GM19468 (cell line): ENCODE measurements at regions not wholly inside any gene's neighbourhood (a gene's known extent, or its start where the extent isn't known, plus 50 kb on each side); places are given as distances from the start of the nearest gene placed in this dataset.

Experiments
- ATAC-seq: cut with Tn5 transposase; IDR thresholded peaks from one replicate; pipeline ENCODE4 v1.9.1; 2021; ENCODE audit warnings: mild to moderate bottlenecking, moderate library complexity, moderate number of reproducible peaks; ENCODE audit not compliant: unreplicated experiment; ENCODE audit errors: extremely low read depth

DNA sequence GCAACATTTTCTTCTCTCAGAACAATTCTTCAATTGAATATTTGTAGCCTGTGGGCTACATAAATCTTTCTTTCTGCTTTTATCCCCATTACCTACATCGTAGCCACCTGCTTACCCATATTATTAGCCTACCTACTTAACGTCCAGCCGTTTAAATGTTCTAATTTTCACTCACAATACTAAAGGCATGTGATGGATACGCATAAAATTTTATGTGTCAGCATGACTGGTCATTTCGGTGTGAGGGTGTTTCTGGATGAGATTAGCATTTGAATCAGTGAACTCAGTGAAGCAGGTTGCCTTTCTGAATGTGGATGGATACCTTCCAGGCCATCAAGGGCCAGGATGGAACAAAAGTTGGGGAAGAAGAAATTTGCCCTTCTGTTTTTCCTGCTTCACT, 1722.5 kb upstream of the ACO1 start:
- no peak for ATAC-seq

DNA sequence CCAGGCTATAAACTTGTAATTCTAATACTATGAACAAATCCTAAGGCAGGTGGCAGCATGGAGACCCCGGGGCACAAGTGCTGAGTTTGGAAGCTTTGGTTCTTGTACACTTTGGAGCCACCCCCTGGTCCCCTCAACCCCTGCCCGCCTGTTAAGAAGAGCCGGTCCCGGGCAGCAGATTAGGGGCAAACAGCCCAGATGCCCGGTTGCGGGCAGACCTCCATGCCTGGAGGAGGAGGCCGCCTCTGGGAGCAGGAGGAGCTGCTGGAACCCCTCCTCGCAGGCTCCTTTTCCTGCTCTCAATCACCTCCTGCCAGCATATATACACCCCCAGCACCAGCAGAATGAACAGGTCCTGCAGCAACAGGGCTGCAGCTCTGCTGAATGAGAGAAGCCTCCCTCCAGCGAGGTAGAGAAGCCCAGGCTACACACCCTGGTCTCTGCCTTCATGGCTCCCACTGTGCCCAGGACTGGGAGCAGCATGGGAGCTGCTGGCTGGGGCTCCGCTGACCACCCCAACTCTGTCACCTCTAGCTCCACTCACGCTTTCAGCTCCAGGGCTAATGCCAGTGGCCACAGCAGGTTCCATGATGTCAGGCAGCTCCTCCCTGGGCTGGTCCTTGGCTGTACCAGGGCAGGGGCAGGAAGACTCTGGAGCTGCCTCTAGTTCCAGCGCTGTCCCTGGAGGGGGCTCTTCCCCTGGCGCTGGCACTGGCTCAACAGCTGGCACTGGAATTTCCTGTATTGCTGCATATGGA, 1713.5 kb upstream of the ACO1 start:
- ATAC-seq: no peak

DNA sequence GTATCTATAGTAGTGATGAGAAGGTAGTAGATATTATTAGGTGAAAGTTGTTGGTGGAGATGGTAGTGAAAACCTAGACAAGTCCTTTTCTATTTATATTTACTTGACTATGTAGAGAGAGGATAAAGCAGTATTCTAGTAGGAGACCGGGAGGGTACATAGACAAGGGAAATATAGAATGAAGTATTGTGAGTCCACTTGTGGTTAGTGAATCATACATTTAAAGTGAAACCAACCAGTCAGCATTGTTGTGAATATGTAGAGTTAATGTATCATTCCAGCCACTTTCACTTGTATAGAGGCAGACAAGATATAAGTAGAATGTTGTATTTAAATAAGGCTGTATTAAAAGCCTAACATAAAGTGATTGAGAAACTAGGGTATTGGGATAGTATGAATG, 1711.3 kb upstream of the ACO1 start:
- no peak for ATAC-seq

DNA sequence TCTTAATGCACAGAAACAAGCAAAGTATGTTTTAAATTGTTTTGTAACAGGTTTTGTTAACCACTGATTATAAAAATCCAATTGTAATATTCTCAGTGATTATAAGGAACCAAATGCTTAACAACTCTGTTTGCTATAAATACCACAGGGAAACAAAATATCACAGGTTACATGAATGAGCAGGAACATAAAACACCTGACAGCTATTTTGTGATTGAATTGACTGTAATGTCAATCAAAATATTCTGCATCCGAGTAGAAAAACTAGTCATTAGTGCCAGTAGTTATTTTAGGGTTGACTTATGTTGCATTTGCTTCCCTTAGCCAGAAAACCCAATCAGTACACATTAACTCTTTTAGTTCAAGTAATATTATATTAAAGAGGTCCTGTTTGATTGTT, 1707.8 kb upstream of the ACO1 start:
- ATAC-seq: no peak

DNA sequence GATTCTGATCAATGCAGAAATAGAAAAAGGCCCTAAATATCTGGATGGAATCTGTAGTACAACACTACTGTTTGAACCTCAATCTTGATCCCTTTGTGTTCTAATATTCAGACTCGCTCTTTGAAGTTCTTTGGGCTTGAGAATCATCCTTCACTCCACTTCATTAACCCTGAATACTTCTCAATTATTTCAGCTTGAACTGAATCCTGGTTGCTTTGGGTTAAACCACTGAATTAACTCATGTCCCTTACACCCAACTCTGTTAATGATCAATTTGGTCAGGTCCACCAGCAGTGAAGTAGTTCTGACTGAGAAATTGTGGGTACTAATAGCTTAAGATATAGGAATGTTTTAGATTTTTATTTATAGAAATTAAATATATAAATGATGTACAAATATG, 1707.2 kb upstream of the ACO1 start:
- ATAC-seq: no peak

DNA sequence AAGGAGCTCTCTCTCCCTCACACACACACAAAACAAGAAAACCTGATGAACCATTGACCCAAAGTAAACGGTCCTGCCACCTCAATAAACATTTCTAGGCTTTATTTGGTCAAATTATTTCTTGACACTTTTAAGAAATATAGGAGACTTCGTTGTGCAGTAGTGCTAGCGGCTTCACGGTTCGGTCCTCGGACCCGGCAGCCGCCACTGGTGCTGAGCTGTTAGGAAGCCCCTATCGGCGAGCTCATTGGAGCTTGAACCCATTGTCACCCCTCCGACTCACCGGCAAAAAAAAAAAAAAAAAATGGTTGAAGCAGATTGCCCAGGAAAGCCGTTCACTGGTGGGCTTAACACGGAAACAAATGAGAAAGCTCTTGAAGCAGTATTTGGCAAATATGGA, 1695.6 kb upstream of the ACO1 start:
- ATAC-seq: no peak

DNA sequence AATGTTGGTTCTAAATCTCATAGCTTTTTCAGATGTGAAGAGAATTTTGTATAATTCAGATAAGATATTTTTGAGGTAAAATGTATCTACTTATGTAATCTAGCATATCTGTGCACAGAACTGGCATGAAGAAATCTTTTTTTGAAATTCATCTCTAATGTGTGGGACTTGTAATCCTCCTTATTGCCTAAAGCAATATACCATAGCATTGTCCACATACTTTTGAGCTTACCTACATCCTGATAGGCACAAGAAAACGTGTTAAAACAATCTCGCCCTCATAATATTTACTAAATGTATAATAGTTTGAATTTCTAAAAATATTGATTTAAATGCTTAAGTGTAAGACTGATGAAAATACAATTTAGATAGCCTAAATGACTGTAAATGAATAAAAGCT, 1686.5 kb upstream of the ACO1 start:
- no peak for ATAC-seq

DNA sequence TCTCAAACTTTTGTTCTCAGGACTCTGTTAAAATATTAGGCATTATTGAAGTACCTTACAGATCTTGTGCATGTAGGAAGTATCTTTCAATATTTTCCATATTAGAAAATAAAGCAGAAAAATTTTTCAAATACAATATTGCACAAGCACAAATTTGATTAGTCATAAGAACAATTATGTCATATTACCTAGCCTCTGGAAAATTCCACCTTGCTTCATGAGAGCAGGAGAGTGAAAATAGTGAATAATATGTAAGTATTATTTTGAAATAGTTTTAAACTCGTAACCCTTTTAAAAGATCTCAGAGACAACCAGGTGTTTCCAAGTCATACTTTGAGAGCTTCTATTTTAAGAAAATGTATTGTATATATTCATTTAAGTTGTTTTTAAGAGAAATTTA, 1672.9 kb upstream of the ACO1 start:
- ATAC-seq: no peak

DNA sequence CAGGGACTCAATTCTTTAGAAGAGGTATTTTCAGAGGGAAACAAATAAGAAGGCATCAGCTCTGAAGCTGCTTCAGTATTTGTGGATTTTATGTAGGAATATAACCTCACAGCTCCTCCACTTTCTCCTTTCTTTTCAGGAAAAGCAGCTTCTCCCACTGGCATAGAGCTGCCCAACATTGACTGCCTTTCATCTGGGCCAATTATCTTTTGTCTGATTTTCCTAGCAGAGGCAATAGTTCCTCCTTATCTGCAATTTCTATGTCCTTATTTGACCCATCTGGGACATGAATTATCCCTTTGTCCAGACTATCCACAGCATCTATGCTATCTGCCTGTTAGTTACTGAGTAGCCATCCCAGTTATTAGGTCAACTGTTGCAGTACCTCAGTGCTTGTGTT, 1671.2 kb upstream of the ACO1 start:
- no peak for ATAC-seq

DNA sequence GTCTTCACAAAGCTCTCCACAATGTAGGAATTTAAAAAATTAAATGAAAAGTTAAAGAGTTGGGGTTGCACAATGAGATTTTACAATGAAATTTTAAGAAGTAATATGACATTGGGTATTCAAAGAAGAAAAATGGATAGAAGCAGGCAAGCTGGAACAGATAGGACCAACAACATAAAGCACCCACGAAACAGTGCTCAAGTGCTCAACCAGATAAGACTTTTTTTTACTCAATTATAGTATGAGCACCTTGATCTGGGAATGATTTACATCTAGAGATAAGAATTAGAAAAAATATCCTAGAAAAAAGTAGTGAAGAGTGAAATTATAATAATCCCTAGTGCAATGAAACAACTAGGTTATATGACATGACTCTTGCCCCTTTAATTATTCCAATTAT, 1670.1 kb upstream of the ACO1 start:
- ATAC-seq: no peak

DNA sequence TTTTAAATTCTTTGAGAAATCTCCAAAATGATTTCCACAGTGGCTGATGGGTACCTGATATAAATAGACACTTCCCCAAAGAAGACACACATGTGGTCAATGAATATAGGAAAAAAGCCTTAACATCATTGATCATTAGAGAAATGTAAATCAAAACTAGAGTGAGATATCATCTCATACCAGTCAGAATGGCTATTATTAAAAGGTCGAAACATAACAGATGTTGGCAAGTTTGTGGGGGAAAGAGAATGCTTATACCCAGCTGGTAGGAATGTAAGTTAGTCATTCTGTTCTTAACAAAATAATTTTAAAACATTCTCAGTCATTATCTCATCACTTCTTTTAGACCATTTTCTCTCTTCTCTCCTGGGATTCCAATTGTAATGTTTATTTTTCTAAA, 1666.0 kb upstream of the ACO1 start:
- no peak for ATAC-seq

DNA sequence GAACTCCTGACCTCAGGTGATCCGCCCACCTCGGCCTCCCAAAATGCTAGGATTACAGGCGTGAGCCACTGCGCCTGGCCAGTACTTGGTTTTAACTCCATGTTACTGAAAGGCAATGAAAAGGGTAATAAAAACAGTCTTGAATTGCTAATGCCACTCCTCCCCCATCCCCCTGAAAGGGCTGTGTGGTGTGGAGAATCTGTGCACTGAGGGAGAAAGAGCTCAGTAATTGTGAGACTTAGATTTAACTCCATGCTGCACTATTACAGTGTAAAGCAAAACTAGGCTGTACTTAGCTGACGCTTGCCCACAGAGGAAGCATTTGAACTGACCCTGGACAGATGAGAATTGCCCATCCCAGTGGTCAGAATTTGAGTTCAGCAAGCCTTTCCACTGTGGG, 1662.4 kb upstream of the ACO1 start:
- no peak for ATAC-seq

DNA sequence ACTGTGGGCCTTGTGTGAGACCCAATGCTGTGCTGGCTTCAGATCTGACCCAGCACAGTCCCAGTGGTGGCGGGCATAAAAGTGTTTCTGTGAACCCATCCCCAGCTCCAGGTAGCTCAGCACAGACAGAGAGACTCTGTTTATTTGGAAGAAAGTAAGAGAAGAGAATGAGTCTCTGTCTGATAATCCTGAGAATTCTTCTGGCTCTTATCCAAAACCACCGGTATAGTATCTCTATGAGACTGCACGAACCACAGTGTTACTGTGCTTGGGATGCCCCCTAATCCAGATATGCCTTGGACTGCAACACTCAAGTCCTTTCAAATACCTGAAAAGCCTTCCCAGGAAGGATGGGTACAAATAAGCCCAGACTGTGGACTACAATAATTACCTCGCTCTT, 1660.8 kb upstream of the ACO1 start:
- ATAC-seq: no peak

DNA sequence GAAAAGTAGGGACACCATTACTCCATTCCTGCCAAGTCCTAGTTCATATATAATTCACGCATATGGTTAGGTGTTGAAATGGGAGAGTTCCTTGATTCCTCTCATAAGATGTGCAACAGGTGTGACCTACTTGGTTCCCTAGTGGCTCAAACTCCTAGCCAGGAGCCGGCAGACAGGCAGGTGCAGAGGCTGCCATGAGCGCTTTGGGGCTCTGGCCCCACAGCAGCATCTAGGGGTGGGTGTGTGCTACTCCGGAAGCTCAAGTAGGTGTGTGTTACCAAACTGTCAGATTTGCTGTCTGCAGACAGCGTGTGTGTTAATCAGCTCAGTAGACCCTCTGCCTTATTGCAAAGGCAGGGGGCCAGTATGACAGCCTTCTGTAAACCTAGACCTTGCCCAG, 1652.4 kb upstream of the ACO1 start:
- ATAC-seq: no peak

DNA sequence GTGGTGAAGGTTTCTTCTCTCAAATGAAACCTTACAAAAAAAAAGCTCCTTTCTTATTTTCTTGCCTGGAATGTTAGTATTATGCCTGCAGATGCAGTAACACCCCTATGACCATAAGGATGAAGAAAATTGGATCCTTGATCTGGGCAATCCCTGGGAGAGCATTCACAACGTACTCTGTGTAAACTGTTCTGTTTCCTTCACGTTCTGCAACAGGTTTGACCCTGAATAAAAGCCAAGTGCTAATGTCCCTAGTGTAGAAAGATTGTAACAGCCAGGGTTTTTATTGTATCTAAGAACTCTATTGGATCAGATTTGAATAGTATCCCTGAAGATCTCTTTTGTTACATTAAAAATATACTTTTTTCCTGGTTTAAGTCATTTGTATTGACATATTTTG, 1639.6 kb upstream of the ACO1 start:
- ATAC-seq: no peak

DNA sequence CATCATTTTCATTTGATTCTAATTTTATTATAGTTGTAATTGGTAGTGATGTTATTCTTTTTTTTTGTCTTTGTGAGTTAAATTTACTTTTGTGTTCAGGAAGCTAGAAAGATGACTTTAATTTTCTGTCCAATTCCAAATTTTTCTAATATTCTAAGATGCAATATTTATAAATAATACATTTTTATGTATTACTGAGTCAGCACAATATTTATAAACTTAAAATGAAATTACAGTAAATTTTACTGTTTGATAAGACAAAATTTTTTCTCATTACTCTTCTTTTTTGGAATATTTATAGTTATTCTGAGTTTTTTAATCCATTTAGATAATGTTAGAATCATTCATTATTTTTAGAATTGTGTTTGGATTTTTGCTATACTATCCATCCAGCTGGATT, 1637.9 kb upstream of the ACO1 start:
- no peak for ATAC-seq

DNA sequence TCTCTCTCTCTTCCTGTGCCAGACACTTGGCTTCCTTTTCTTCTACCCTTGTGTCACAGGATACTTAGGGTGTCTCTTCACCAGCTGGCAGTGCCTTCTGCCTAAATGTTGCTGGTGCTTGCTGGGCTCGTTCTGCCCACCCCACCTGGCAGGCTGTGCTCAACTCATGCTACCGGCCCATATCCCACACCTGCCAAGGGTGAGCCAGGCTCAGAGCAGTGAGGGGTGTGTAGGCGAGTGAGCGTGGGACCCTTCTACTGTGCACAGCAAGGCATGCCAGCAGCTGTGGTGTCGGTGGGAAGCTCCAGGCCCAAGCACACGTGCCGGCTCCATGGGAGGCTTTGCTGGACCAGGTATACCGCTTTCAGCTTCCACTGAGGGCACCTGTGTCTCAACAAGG, 1626.7 kb upstream of the ACO1 start:
- no peak for ATAC-seq

DNA sequence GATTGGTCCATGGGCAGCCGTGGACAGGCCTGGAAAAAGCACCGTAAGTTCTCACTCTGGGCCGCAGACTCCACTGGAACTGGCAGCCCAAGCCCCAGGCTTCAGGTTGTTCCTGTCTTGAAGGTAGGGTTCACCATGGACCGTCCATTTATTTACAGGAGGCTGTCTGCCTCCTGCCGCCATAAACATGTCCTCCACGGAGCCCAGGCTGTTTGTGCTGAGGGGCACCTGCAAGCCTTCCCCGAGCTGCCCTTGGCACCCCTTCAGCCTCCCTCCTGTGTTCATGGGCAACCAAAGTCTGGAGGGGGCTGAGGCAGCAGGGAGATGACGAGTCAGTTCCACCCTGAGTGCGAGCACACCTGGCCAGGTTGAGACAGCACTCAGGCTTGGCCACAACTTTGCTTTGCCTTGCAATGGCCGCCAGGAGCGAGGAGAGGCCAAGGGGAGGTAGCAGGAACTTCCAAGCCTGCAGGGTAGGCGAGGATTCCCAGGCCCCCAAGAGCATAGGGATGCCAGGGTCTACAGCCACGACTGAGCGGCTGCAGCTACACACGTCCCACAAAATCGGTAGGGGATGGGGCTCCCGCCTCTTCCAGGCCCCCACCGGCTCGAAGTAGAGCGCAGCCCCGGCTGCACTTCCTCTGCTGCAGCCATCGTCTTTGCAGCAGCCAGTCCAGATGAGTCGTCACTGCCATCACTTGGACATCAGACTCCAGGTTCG, 1625.6 kb upstream of the ACO1 start:
- ATAC-seq: no peak

DNA sequence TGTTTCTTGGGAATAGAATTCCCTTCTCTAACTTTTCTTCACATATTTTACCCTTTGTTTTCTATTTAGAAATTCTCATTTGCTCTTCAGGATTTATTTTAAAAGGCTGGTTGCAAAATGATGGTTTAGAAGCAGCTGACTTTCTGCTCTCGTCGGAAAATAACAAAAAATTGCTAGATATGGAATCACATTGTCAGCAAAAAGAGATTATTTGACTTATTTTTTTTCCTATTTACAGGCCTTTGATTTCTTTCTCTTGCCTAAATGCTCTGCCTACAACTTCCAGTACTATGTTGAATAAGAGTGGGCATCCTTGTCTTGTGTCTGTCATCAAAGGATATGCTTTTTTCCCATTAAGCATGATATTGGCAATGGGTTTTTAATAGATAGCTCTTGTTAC, 1619.1 kb upstream of the ACO1 start:
- ATAC-seq: no peak

DNA sequence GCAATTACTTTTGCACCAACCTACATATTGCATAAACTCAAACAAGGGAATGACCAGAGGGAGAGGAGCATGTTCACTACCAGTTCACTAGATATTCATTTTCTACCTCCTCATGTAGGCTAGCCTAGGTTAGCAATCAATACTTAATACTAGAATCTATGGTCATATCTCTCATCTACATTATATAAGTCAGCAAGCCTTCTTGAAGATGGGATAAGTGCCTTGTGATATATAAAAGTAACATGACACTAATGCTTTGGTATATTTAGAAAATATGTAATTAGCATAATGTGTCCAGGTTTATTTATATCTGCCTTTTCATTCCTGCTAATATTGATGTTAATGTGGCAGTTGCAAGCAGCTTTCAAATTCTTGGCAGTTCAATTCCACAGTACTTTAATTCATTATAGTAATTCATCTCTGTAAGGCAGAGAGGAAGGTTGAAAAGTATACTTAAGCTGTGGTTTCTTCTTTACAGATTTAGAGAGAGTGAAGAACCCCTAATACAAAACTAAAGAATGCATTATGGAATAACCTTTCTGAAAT, 1613.2 kb upstream of the ACO1 start:
- ATAC-seq: no peak

DNA sequence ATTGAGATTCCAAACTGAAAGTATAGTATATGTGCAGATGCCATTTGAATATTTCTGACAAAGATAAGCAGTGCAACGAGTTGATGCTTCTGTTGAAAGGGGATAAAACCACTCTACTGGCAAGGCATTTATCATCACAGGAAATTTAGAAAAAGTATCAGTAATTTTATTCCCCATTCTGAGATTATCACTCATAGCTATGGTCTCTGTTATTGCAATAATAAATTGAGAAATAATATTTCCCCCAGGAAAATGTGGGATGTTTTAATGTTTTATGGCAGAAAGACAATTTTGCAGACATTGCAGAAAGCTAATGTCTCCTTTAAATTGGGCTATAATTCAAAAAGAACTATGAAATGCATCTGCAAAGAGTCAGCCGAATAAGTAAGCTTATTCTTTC, 1612.7 kb upstream of the ACO1 start:
- no peak for ATAC-seq

DNA sequence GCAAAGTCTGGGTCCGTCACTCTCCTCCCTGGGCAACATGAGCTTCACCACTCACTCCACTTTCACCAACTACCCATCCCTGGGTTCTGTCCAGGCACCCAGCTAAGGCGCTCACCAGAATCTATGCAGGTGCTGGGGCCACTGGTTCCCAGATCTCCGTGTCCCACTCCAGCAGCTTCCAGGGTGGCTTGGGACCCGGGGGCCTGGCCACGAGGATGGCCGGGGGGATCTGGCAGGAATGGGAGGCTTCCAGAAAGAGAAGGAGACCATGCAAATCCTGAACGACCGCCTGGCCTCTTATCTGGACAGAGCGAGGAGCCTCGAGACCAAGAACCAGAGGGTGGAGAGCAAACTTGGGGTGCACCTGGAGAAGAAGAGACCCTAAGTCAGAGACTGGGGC, 1611.0 kb upstream of the ACO1 start:
- no peak for ATAC-seq
